H9 (cell line): ENCODE measurements at regions not wholly inside any gene's neighbourhood (a gene's known extent, or its start where the extent isn't known, plus 50 kb on each side); places are given as distances from the start of the nearest gene placed in this dataset.

Experiments
- DNase-seq: peaks from one replicate; pipeline ENCODE4 v3.0.0-alpha.2; 2017
- H2AFZ ChIP-seq: one replicate; pipeline ENCODE4 v1.6.1; 2013; ENCODE audit warnings: mild to moderate bottlenecking, low read length, control low read depth, moderate library complexity
- H2AK5ac ChIP-seq: 2 replicates; pipeline ENCODE4 v1.6.1; 2013; ENCODE audit warnings: low read length, control low read depth, mixed read lengths; ENCODE audit not compliant: insufficient read length
- H2BK120ac ChIP-seq: one replicate; pipeline ENCODE4 v1.6.1; 2013; ENCODE audit warnings: low read depth, mild to moderate bottlenecking, low read length, control low read depth, inconsistent platforms; ENCODE audit not compliant: poor library complexity, severe bottlenecking
- H2BK12ac ChIP-seq: 2 replicates; pipeline ENCODE4 v1.6.1; 2013; ENCODE audit warnings: low read length, control low read depth, mixed read lengths, low read depth; ENCODE audit not compliant: insufficient read length
- H2BK15ac ChIP-seq: 2 replicates; pipeline ENCODE4 v1.6.1; 2013; ENCODE audit warnings: low read depth, low read length, control low read depth
- H2BK20ac ChIP-seq: one replicate; pipeline ENCODE4 v1.6.1; 2013; ENCODE audit warnings: low read depth, mild to moderate bottlenecking, low read length, control low read depth, inconsistent platforms; ENCODE audit not compliant: poor library complexity, severe bottlenecking
- H2BK5ac ChIP-seq: 2 replicates; pipeline ENCODE4 v1.6.1; 2013; ENCODE audit warnings: low read length, control low read depth, mixed read lengths; ENCODE audit not compliant: insufficient read length
- H3K14ac ChIP-seq: 2 replicates; pipeline ENCODE4 v1.6.1; 2013; ENCODE audit warnings: low read length, control low read depth; ENCODE audit not compliant: insufficient read depth
- H3K18ac ChIP-seq: 2 replicates; pipeline ENCODE4 v1.6.1; 2013; ENCODE audit warnings: low read depth, mild to moderate bottlenecking, mixed read lengths, low read length, control low read depth; ENCODE audit not compliant: insufficient read length
- H3K23ac ChIP-seq: 2 replicates; pipeline ENCODE4 v1.6.1; 2013; ENCODE audit warnings: low read length, control low read depth, mixed read lengths, low read depth; ENCODE audit not compliant: insufficient read length
- H3K23me2 ChIP-seq: 2 replicates; pipeline ENCODE4 v1.6.1; 2013; ENCODE audit warnings: low read depth, mild to moderate bottlenecking, mixed read lengths, low read length, control low read depth; ENCODE audit not compliant: insufficient read length, poor library complexity, severe bottlenecking
- H3K27ac ChIP-seq: 2 replicates; pipeline ENCODE4 v1.5.1; 2013; ENCODE audit warnings: low read length, control low read depth, mixed read lengths, low read depth; ENCODE audit not compliant: insufficient read length
- H3K27me3 ChIP-seq: 2 replicates; pipeline ENCODE4 v1.6.1; 2013; ENCODE audit warnings: low read length, control low read depth, inconsistent platforms; ENCODE audit not compliant: insufficient read depth
- H3K4ac ChIP-seq: 2 replicates; pipeline ENCODE4 v1.6.1; 2013; ENCODE audit warnings: low read depth, mild to moderate bottlenecking, control low read depth, inconsistent platforms, low read length, moderate library complexity
- H3K4me1 ChIP-seq: 2 replicates; pipeline ENCODE4 v1.6.1; 2013; ENCODE audit warnings: low read length, control low read depth, inconsistent platforms; ENCODE audit not compliant: insufficient read depth
- H3K4me2 ChIP-seq: 2 replicates; pipeline ENCODE4 v1.6.1; 2013; ENCODE audit warnings: low read length, control low read depth, mixed read lengths; ENCODE audit not compliant: insufficient read length, insufficient read depth
- H3K56ac ChIP-seq: 2 replicates; pipeline ENCODE4 v1.6.1; 2013; ENCODE audit warnings: low read depth, mild to moderate bottlenecking, mixed read lengths, low read length, control low read depth; ENCODE audit not compliant: insufficient read length
- H3K79me1 ChIP-seq: 2 replicates; pipeline ENCODE4 v1.6.1; 2013; ENCODE audit warnings: low read depth, mild to moderate bottlenecking, moderate library complexity, low read length, control low read depth, inconsistent platforms; ENCODE audit not compliant: insufficient read depth, poor library complexity, severe bottlenecking
- H3K79me2 ChIP-seq: 2 replicates; pipeline ENCODE4 v1.6.1; 2013; ENCODE audit warnings: low read length, control low read depth, inconsistent platforms; ENCODE audit not compliant: insufficient read depth
- H3K9ac ChIP-seq: 2 replicates; pipeline ENCODE4 v1.6.1; 2013; ENCODE audit warnings: low read length, control low read depth, mixed read lengths; ENCODE audit not compliant: insufficient read length; ENCODE audit errors: extremely low read depth
- H3K9me3 ChIP-seq: one replicate; pipeline ENCODE4 v1.6.1; 2013; ENCODE audit warnings: low read depth, low read length, inconsistent platforms; ENCODE audit not compliant: control insufficient read depth
- H3T11ph ChIP-seq: one replicate; pipeline ENCODE4 v1.6.1; 2013; ENCODE audit warnings: mild to moderate bottlenecking, low read length, control low read depth, inconsistent platforms
- H4K20me1 ChIP-seq: one replicate; pipeline ENCODE4 v1.6.1; 2013; ENCODE audit not compliant: control insufficient read depth, insufficient read length, insufficient read depth
- H4K5ac ChIP-seq: 2 replicates; pipeline ENCODE4 v1.6.1; 2013; ENCODE audit warnings: low read depth, mild to moderate bottlenecking, mixed read lengths, low read length, control low read depth; ENCODE audit not compliant: insufficient read length
- H4K8ac ChIP-seq: replicated peaks from 2 replicates; pipeline ENCODE4 v1.6.1; 2013; ENCODE audit warnings: low read length, control low read depth, mixed read lengths, low read depth; ENCODE audit not compliant: insufficient read length
- H4K91ac ChIP-seq: 2 replicates; pipeline ENCODE4 v1.6.1; 2013; ENCODE audit warnings: low read depth, mild to moderate bottlenecking, moderate library complexity, mixed read lengths, low read length, control low read depth; ENCODE audit not compliant: insufficient read length
- H3K27ac Mint-ChIP-seq, 3 experiments: 2 replicates in 2 of 3; 3 replicates in 1 of 3; pipeline ENCODE4 v1.8.0; 2020 to 2021; ENCODE audit warnings: mixed read lengths in 3 of 3, mild to moderate bottlenecking in 1 of 3, moderate library complexity in 1 of 3
- H3K27me3 Mint-ChIP-seq: 2 replicates; pipeline ENCODE4 v1.8.0; 2021; ENCODE audit warnings: low read depth, mild to moderate bottlenecking, moderate library complexity, mixed read lengths
- H3K36me3 Mint-ChIP-seq, 3 experiments: 2 replicates in 2 of 3; 3 replicates in 1 of 3; pipeline ENCODE4 v1.8.0; 2020 to 2021; ENCODE audit warnings: low read depth in 3 of 3, mixed read lengths in 3 of 3; ENCODE audit not compliant: insufficient read depth in 1 of 3
- H3K4me1 Mint-ChIP-seq, 2 experiments: 2 replicates each; pipeline ENCODE4 v1.8.0; 2020; ENCODE audit warnings: mixed read lengths in 2 of 2
- H3K4me3 Mint-ChIP-seq, 2 experiments: 2 replicates in 1 of 2; 3 replicates in 1 of 2; pipeline ENCODE4 v1.8.0; 2020 to 2021; ENCODE audit warnings: mild to moderate bottlenecking in 2 of 2, mixed read lengths in 2 of 2, moderate library complexity in 1 of 2
- H3K9me3 Mint-ChIP-seq, 2 experiments: 2 replicates in 1 of 2; 3 replicates in 1 of 2; pipeline ENCODE4 v1.8.0; 2020; ENCODE audit warnings: mild to moderate bottlenecking in 2 of 2, mixed read lengths in 2 of 2, moderate library complexity in 1 of 2
- CTCF ChIP-seq: fragments of 200-600 bp; sonication (generic); conservative IDR thresholded peaks from 3 replicates; pipeline ENCODE4 v1.8.0; 2021; ENCODE audit warnings: antibody characterized with exemption, mild to moderate bottlenecking
- WGBS: extraction: QIAGEN DNeasy Blood & Tissue Kit; methylation state at CpG from one replicate; pipeline ENCODE4 v1.1.7; 2013; ENCODE audit warnings: missing lambda C conversion rate, low lambda C conversion rate, mixed read lengths; ENCODE audit not compliant: insufficient read length; ENCODE audit errors: extremely low coverage; 5-methylcytosine and 5-hydroxymethylcytosine counted together

GRCh38 chr7:54859545-54859944 is 100.5 kb upstream of the SEC61G start:
- Histone ChIP-seq H4K8ac (no peak overlapping the region), H3K18ac (no peak overlapping the region), H2BK12ac (no peak overlapping the region), H2BK20ac (no peak overlapping the region), H2BK15ac (no peak overlapping the region), H3K56ac (no peak overlapping the region), H3K9ac (no peak overlapping the region), H4K20me1 (no peaks in the 10 kb centered on the region), H4K91ac (no peak overlapping the region), H3K4me2 (no peak overlapping the region), H3K4ac (no peak overlapping the region), H3K27me3 (no peaks in the 10 kb centered on the region), H2AK5ac (no peak overlapping the region), H3K27ac (no peak overlapping the region), H3K79me1 (no peaks in the 10 kb centered on the region), H2BK5ac (no peak overlapping the region), H3K4me1 (no peaks in the 10 kb centered on the region), H3K9me3 (no peaks in the 10 kb centered on the region), H3T11ph (no peak overlapping the region), H4K5ac (no peak overlapping the region), H2AFZ (no peak overlapping the region), H3K79me2 (no peaks in the 10 kb centered on the region), H3K14ac (no peak overlapping the region), H3K23ac (no peak overlapping the region), H3K23me2 (no peaks in the 10 kb centered on the region), H2BK120ac (no peak overlapping the region)
- Mint-ChIP-seq H3K27me3 (no peaks in the 10 kb centered on the region; the same call in 1 of the 2 replicates), H3K4me3 (no peak overlapping the region), H3K9me3 (peaks cover 4 to 6% of the 10 kb centered on the region in 2 experiments; a peak in 4 of 5 replicates), H3K27ac (no peak overlapping the region), H3K4me1 (peaks cover 12 to 13% of the 10 kb centered on the region in 2 experiments), H3K36me3 (peaks cover 0 to 1% (median 0%) of the 10 kb centered on the region in 3 experiments; a peak in 2 of 7 replicates)
- no peak for DNase-seq
- TF ChIP-seq CTCF: no peak
- WGBS: no CpG with 5 or more reads among the region's 4 CpGs
